Sigmoid colon (tissue), 4 donors: ENCODE measurements at regions not wholly inside any gene's neighbourhood (a gene's known extent, or its start where the extent isn't known, plus 50 kb on each side); places are given as distances from the start of the nearest gene placed in this dataset.

Source experiments
- EP300 ChIP-seq, 4 donors: sonication (generic); formaldehyde crosslinking; IDR thresholded peaks; one replicate each; pipeline ENCODE4 v1.6.1; 2017; ENCODE audit warnings: antibody characterized with exemption in 4 of 4
- POLR2A ChIP-seq, 2 donors: fragments of 450-650 bp; IDR thresholded peaks; one replicate each; pipeline ENCODE4 v1.6.1; 2016; ENCODE audit warnings: antibody characterized with exemption in 2 of 2, mild to moderate bottlenecking in 2 of 2, moderate library complexity in 2 of 2
- POLR2AphosphoS5 ChIP-seq, 4 donors: sonication (generic); formaldehyde crosslinking; IDR thresholded peaks; one replicate each; pipeline ENCODE4 v1.6.1; 2017; ENCODE audit warnings: antibody characterized with exemption in 4 of 4
- TF ChIP-seq, protein P1 (sequence below), 4 experiments: fragments of 450-650 bp in 3 of 4; fragments of 200-600 bp in 1 of 4; IDR thresholded peaks; one replicate each; pipeline ENCODE4 v1.5.1; 2016 to 2019; ENCODE audit warnings: antibody characterized with exemption in 4 of 4, mild to moderate bottlenecking in 3 of 4, moderate library complexity in 2 of 4

- TF ChIP-seq, protein P1, sequence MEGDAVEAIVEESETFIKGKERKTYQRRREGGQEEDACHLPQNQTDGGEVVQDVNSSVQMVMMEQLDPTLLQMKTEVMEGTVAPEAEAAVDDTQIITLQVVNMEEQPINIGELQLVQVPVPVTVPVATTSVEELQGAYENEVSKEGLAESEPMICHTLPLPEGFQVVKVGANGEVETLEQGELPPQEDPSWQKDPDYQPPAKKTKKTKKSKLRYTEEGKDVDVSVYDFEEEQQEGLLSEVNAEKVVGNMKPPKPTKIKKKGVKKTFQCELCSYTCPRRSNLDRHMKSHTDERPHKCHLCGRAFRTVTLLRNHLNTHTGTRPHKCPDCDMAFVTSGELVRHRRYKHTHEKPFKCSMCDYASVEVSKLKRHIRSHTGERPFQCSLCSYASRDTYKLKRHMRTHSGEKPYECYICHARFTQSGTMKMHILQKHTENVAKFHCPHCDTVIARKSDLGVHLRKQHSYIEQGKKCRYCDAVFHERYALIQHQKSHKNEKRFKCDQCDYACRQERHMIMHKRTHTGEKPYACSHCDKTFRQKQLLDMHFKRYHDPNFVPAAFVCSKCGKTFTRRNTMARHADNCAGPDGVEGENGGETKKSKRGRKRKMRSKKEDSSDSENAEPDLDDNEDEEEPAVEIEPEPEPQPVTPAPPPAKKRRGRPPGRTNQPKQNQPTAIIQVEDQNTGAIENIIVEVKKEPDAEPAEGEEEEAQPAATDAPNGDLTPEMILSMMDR (IDR thresholded peaks at IDR 0.05) = no peak
- TF ChIP-seq POLR2AphosphoS5 (IDR thresholded peaks at IDR 0.05) (no peak), POLR2A (IDR thresholded peaks at IDR 0.05) (no peak), EP300 (IDR thresholded peaks at IDR 0.05) (no peak)
These were observed 118.4 kb upstream of the WDR11 start for GRCh38 chr10:120732643-120733313.
